ENCODE measurements at regions not wholly inside any gene's neighbourhood (a gene's known extent, or its start where the extent isn't known, plus 50 kb on each side); places are given as distances from the start of the nearest gene placed in this dataset.

GRCh38 chr10:79002336-79002735 is 66.4 kb upstream of the ZMIZ1 start:
- intact Hi-C loops (cut with DNase I), result no loop called here

DNA sequence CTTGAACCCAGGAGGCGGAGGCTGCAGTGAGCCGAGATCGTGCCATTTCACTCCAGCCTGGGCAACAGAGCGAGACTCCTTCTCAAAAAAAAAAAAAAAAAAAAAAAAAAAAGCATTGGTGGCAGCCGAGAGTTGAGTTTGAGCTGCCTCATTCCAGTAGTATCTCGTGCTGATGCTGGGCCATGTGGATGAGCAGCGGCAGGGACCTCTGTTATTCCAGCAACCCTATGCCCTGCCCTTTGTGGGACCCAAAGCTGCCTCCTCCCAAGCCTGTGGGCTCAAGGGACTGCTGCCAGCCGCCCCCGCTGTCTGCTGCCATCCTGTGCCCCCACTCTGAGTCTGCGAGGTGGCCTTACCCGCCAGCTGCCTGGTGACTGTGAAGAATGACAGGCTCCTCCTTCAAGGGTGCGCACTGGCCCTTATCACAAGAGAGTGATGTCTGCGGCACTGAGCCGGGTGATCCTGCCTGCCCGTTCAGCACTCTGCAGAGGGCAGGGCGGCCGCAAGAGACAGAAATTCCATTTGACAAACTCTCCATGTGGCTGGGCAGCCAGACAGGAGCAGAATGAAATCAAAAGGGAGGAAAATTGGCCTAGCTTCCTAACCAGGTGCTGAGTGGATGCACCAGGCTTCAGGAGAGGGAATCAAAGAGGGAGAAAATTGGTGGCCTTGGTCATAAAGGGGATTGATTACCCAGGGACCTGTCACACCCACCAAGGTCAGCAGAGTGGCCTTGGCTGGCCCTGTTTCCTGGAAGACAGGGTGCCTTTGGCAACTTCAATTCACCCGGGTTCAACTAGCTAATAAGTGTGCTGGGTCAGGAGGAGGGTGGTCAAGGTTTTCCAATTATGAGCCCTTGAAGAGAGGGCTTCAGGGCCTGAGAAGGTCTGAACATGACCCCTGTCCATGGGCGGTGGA is 65.3 kb upstream of the ZMIZ1 start:
- Histone ChIP-seq H3K27me3 (no peaks in the 10 kb centered on the region), H3K36me3 (no peaks in the 10 kb centered on the region), H3K9me3 (no peaks in the 10 kb centered on the region), H3K27ac (no peak overlapping the region), H3K4me1 (ENCODE audit: insufficient read depth) (no peaks in the 10 kb centered on the region), H3K4me3 (no peak overlapping the region)
- no peak for DNase-seq
- 86 to 92% (median 87%) methylated on average over 19 of the region's 19 CpGs for WGBS, 3 donors
- intact Hi-C loops (cut with DNase I), result no loop called here
- no peak for TF ChIP-seq EP300 (IDR thresholded peaks at IDR 0.05)
- no peak for TF ChIP-seq CTCF (IDR thresholded peaks at IDR 0.05)

More at GRCh38 chr10:79002336-79002735, 66.4 kb upstream of the ZMIZ1 start:
- no peaks in the 10 kb centered on the region for H3K4me1 ChIP-seq (ENCODE audit: insufficient read depth)
- H3K4me3 ChIP-seq, result no peak overlapping the region
- DNase-seq, result no peak
- 89 to 97% (median 90%) methylated on average over 3 of the region's 3 CpGs for WGBS, 3 donors
- no peaks in the 10 kb centered on the region for H3K36me3 ChIP-seq
- TF ChIP-seq CTCF (IDR thresholded peaks at IDR 0.05) (no peak), EP300 (IDR thresholded peaks at IDR 0.05) (no peak), POLR2A (IDR thresholded peaks at IDR 0.05) (no peak)
- no peak overlapping the region for H3K27ac ChIP-seq
- H3K9me3 ChIP-seq, result no peaks in the 10 kb centered on the region
- H3K27me3 ChIP-seq, result no peaks in the 10 kb centered on the region

- 77 to 97% (median 85%) methylated on average over 5 of the region's 5 CpGs for WGBS, 3 donors
- H3K9me3 ChIP-seq, result no peaks in the 10 kb centered on the region
- no peak for TF ChIP-seq POLR2A (IDR thresholded peaks at IDR 0.05)
- TF ChIP-seq EP300 (IDR thresholded peaks at IDR 0.05), result no peak
- no peak for TF ChIP-seq CTCF (IDR thresholded peaks at IDR 0.05)
- no peaks in the 10 kb centered on the region for H3K36me3 ChIP-seq
- H3K4me3 ChIP-seq, result no peak overlapping the region
- no peak overlapping the region for H3K27ac ChIP-seq
- DNase-seq, result no peak
- H3K27me3 ChIP-seq, result no peaks in the 10 kb centered on the region
- intact Hi-C loops (cut with DNase I), result no loop called here
- H3K4me1 ChIP-seq (ENCODE audit: insufficient read depth), result no peaks in the 10 kb centered on the region
These were observed 64.5 kb upstream of the ZMIZ1 start for GRCh38 chr10:79004311-79004710.

GRCh38 chr10:79005126-79005810 is 63.5 kb upstream of the ZMIZ1 start:
- Histone ChIP-seq H3K4me1 (ENCODE audit: insufficient read depth) (no peaks in the 10 kb centered on the region), H3K9me3 (no peaks in the 10 kb centered on the region), H3K27ac (no peak overlapping the region), H3K4me3 (no peak overlapping the region), H3K27me3 (no peaks in the 10 kb centered on the region), H3K36me3 (no peaks in the 10 kb centered on the region)
- intact Hi-C loops (cut with DNase I), result no loop called here
- 49 to 56% (median 52%) methylated on average over 11 of the region's 11 CpGs for WGBS, 3 donors
- no peak for TF ChIP-seq EP300 (IDR thresholded peaks at IDR 0.05)
- no peak for DNase-seq

DNA sequence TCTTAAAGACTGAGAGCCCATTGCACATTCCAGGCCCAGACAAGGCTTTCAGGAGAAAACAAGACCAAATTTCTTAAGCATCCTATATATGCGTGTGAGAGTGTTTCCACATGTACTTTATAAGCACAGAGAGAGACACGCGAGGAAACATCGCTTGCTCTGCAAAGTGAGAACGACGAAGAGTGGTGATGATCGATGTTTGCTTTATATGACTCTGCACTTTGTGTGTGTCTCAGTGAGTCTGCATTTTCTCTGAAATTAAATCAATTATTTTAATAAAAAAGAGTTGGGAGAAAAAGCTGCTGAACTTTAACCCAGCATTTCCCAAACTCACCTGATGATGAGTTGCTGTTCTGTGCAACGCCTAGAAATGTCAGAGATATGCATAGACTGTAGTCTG is 61.7 kb upstream of the ZMIZ1 start:
- Histone ChIP-seq H3K4me1 (ENCODE audit: insufficient read depth) (no peaks in the 10 kb centered on the region), H3K9me3 (no peaks in the 10 kb centered on the region), H3K27ac (no peak overlapping the region), H3K4me3 (no peak overlapping the region), H3K27me3 (no peaks in the 10 kb centered on the region), H3K36me3 (no peaks in the 10 kb centered on the region)
- no peak for TF ChIP-seq EP300 (IDR thresholded peaks at IDR 0.05)
- TF ChIP-seq CTCF (IDR thresholded peaks at IDR 0.05), result no peak
- no peak for TF ChIP-seq POLR2A (IDR thresholded peaks at IDR 0.05)
- 94 to 97% (median 95%) methylated on average over 8 of the region's 8 CpGs for WGBS, 3 donors
- intact Hi-C loops (cut with DNase I), result no loop called here
- no peak for DNase-seq
